Neural progenitor cell (in vitro differentiated cells): ENCODE measurements at regions not wholly inside any gene's neighbourhood (a gene's known extent, or its start where the extent isn't known, plus 50 kb on each side); places are given as distances from the start of the nearest gene placed in this dataset.

Experiments
- DNase-seq: peaks from one replicate; pipeline ENCODE4 v3.0.0-alpha.2; 2016; ENCODE audit warnings: low spot score
- H2AFZ ChIP-seq: fragments of 200-600 bp; sonication (generic); replicated peaks from 2 replicates; pipeline ENCODE4 v1.6.1; 2016; ENCODE audit warnings: antibody characterized with exemption
- H3F3A ChIP-seq: fragments of 200-600 bp; sonication (generic); 2 replicates; pipeline ENCODE4 v1.6.1; 2016; ENCODE audit warnings: antibody characterized with exemption, low read depth
- H3K27ac ChIP-seq: fragments of 200-600 bp; sonication (generic); 2 replicates; pipeline ENCODE4 v1.5.1; 2016; ENCODE audit warnings: mild to moderate bottlenecking
- H3K27me3 ChIP-seq: fragments of 200-600 bp; sonication (generic); 2 replicates; pipeline ENCODE4 v1.6.1; 2016; ENCODE audit warnings: mild to moderate bottlenecking, moderate library complexity
- H3K36me3 ChIP-seq: fragments of 200-600 bp; sonication (generic); 2 replicates; pipeline ENCODE4 v1.5.1; 2016
- H3K4me1 ChIP-seq: fragments of 200-600 bp; sonication (generic); 2 replicates; pipeline ENCODE4 v1.6.1; 2016; ENCODE audit warnings: mixed run types
- H3K4me2 ChIP-seq: fragments of 200-600 bp; sonication (generic); 2 replicates; pipeline ENCODE4 v1.6.1; 2016
- H3K4me3 ChIP-seq: fragments of 200-600 bp; sonication (generic); 2 replicates; pipeline ENCODE4 v1.5.1; 2016
- H3K79me2 ChIP-seq: fragments of 200-600 bp; sonication (generic); 2 replicates; pipeline ENCODE4 v1.6.1; 2016; ENCODE audit warnings: low read depth
- H3K9ac ChIP-seq: fragments of 200-600 bp; sonication (generic); 2 replicates; pipeline ENCODE4 v1.6.1; 2016
- H3K9me3 ChIP-seq: fragments of 200-600 bp; sonication (generic); 2 replicates; pipeline ENCODE4 v1.5.1; 2016; ENCODE audit warnings: low read depth
- H4K20me1 ChIP-seq: fragments of 200-600 bp; sonication (generic); 2 replicates; pipeline ENCODE4 v1.6.1; 2016; ENCODE audit warnings: low read depth
- H3K27ac Mint-ChIP-seq: 3 replicates; pipeline ENCODE4 v1.8.0; 2021; ENCODE audit warnings: mixed read lengths
- H3K27me3 Mint-ChIP-seq: 2 replicates; pipeline ENCODE4 v1.8.0; 2022; ENCODE audit warnings: low read depth, mild to moderate bottlenecking, inconsistent platforms, moderate library complexity, mixed read lengths; ENCODE audit not compliant: insufficient read depth
- H3K36me3 Mint-ChIP-seq: 3 replicates; pipeline ENCODE4 v1.8.0; 2021; ENCODE audit warnings: mixed read lengths
- H3K4me1 Mint-ChIP-seq: 3 replicates; pipeline ENCODE4 v1.8.0; 2021; ENCODE audit warnings: mixed read lengths
- H3K4me3 Mint-ChIP-seq: 3 replicates; pipeline ENCODE4 v1.8.0; 2021; ENCODE audit warnings: mild to moderate bottlenecking, moderate library complexity, mixed read lengths
- H3K9me3 Mint-ChIP-seq: 3 replicates; pipeline ENCODE4 v1.8.0; 2020; ENCODE audit warnings: mixed read lengths
- CTCF ChIP-seq: fragments of 200-600 bp; sonication (generic); IDR thresholded peaks from 2 replicates; pipeline ENCODE4 v1.5.1; 2017; ENCODE audit warnings: antibody characterized with exemption, mild to moderate bottlenecking
- EZH2 ChIP-seq: fragments of 200-600 bp; sonication (generic); IDR thresholded peaks from 2 replicates; pipeline ENCODE4 v1.6.1; 2017; ENCODE audit warnings: antibody characterized with exemption, mild to moderate bottlenecking, moderate library complexity
- EZH2phosphoT487 ChIP-seq: fragments of 200-600 bp; sonication (generic); IDR thresholded peaks from 2 replicates; pipeline ENCODE4 v1.6.1; 2017; ENCODE audit warnings: antibody characterized with exemption

DNA sequence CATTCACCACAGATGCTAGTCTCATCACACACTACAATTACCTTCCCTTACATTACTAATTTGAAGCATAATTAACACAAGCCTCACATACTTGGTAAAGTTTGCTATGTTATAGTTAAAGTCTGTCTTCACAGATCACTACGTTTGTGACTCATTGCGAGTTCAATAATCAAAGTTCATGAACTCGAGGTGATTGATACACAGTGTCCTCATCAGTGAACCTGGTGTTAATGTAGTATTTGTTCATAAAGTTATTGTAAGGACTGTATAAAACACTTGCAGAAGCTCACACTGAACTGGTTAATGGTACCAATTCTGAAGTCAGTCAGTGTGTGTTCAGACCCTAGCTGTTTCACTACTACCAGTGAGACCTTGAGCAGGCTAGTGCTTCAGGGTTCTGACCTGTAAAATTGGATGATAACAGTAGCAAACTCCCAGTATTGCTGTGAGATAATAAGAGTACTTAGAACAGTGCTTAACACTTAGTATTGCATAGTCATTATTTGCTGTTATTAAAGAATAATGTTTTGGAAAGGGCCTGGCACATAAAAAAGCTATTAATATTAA is 313.3 kb downstream of the LIG4 start:
- no peak overlapping the region for H2AFZ ChIP-seq
- H3K79me2 ChIP-seq: no peaks in the 10 kb centered on the region
- no peak for DNase-seq
- Mint-ChIP-seq H3K4me1 (peaks cover under 1% of the 10 kb centered on the region), H3K9me3 (no peaks in the 10 kb centered on the region), H3K27ac (no peak overlapping the region), H3K36me3 (no peaks in the 10 kb centered on the region), H3K27me3 (no peaks in the 10 kb centered on the region), H3K4me3 (no peak overlapping the region)
- H3K9me3 ChIP-seq: no peaks in the 10 kb centered on the region
- no peak overlapping the region for H3K9ac ChIP-seq
- H4K20me1 ChIP-seq: no peaks in the 10 kb centered on the region
- H3K4me3 ChIP-seq: no peak overlapping the region
- H3K4me2 ChIP-seq: no peak overlapping the region
- no peaks in the 10 kb centered on the region for H3K36me3 ChIP-seq
- no peaks in the 10 kb centered on the region for H3K4me1 ChIP-seq
- H3K27ac ChIP-seq: no peak overlapping the region
- no peaks in the 10 kb centered on the region for H3K27me3 ChIP-seq
- H3F3A ChIP-seq: no peaks in the 10 kb centered on the region
- no peak for TF ChIP-seq EZH2phosphoT487

DNA sequence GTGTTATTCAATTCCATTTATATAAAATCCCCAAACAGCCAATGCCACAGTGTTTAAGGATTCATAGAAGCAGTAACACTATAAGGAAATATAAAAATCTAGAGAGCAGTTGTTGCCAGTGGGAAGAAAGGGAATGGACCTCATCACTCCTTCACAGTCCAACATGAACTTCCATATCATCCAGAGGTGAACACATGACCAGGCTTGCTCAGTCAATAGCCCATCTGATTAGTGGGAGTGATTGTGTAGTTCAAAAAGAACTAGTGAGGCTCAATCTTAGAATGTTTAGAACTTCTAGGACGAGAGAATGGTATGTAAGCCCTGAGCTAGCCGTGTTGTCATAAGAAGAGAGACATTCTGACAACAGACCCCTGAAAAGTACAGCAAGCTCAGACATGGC is 314.1 kb downstream of the LIG4 start:
- no peaks in the 10 kb centered on the region for H3F3A ChIP-seq
- Mint-ChIP-seq H3K4me3 (no peak overlapping the region), H3K4me1 (no peaks in the 10 kb centered on the region), H3K36me3 (no peaks in the 10 kb centered on the region), H3K9me3 (no peaks in the 10 kb centered on the region), H3K27ac (no peak overlapping the region), H3K27me3 (no peaks in the 10 kb centered on the region)
- no peaks in the 10 kb centered on the region for H3K36me3 ChIP-seq
- no peak overlapping the region for H3K4me3 ChIP-seq
- no peak overlapping the region for H3K4me2 ChIP-seq
- no peaks in the 10 kb centered on the region for H3K27me3 ChIP-seq
- no peak overlapping the region for H3K27ac ChIP-seq
- TF ChIP-seq EZH2: no peak
- TF ChIP-seq CTCF: no peak
- no peak for TF ChIP-seq EZH2phosphoT487
- H3K79me2 ChIP-seq: no peaks in the 10 kb centered on the region
- no peak overlapping the region for H3K9ac ChIP-seq
- no peaks in the 10 kb centered on the region for H4K20me1 ChIP-seq
- DNase-seq: no peak
- H3K4me1 ChIP-seq: no peaks in the 10 kb centered on the region
- no peak overlapping the region for H2AFZ ChIP-seq
- H3K9me3 ChIP-seq: no peaks in the 10 kb centered on the region

GRCh38 chr13:107900775-107901174 is 314.6 kb downstream of the LIG4 start:
- H3K9me3 ChIP-seq: no peaks in the 10 kb centered on the region
- Mint-ChIP-seq H3K4me1 (no peaks in the 10 kb centered on the region), H3K4me3 (no peak overlapping the region), H3K27me3 (no peaks in the 10 kb centered on the region), H3K36me3 (no peaks in the 10 kb centered on the region), H3K9me3 (no peaks in the 10 kb centered on the region), H3K27ac (no peak overlapping the region)
- H3F3A ChIP-seq: no peaks in the 10 kb centered on the region
- H3K9ac ChIP-seq: no peak overlapping the region
- no peak overlapping the region for H3K4me2 ChIP-seq
- no peak overlapping the region for H2AFZ ChIP-seq
- H3K4me3 ChIP-seq: no peak overlapping the region
- no peaks in the 10 kb centered on the region for H3K79me2 ChIP-seq
- no peaks in the 10 kb centered on the region for H3K4me1 ChIP-seq
- no peaks in the 10 kb centered on the region for H3K36me3 ChIP-seq
- TF ChIP-seq EZH2phosphoT487 (no peak), CTCF (no peak), EZH2 (no peak)
- H3K27me3 ChIP-seq: no peaks in the 10 kb centered on the region
- H3K27ac ChIP-seq: no peak overlapping the region
- no peak for DNase-seq
- no peaks in the 10 kb centered on the region for H4K20me1 ChIP-seq

- no peaks in the 10 kb centered on the region for H3K9me3 ChIP-seq
- no peaks in the 10 kb centered on the region for H4K20me1 ChIP-seq
- no peaks in the 10 kb centered on the region for H3K27me3 ChIP-seq
- H3K9ac ChIP-seq: no peak overlapping the region
- no peaks in the 10 kb centered on the region for H3F3A ChIP-seq
- Mint-ChIP-seq H3K4me1 (no peaks in the 10 kb centered on the region), H3K36me3 (no peaks in the 10 kb centered on the region), H3K9me3 (peaks cover 3% of the 10 kb centered on the region), H3K27ac (no peak overlapping the region), H3K27me3 (no peaks in the 10 kb centered on the region), H3K4me3 (no peak overlapping the region)
- H3K36me3 ChIP-seq: no peaks in the 10 kb centered on the region
- H3K4me2 ChIP-seq: no peak overlapping the region
- H3K4me3 ChIP-seq: no peak overlapping the region
- no peaks in the 10 kb centered on the region for H3K79me2 ChIP-seq
- H3K27ac ChIP-seq: no peak overlapping the region
- H3K4me1 ChIP-seq: no peaks in the 10 kb centered on the region
- H2AFZ ChIP-seq: no peak overlapping the region
- no peak for DNase-seq
- TF ChIP-seq EZH2phosphoT487 (no peak), CTCF (no peak), EZH2 (no peak)
These were observed 329.2 kb downstream of the LIG4 start for GRCh38 chr13:107886118-107886517.
